ENCODE measurements at regions not wholly inside any gene's neighbourhood (a gene's known extent, or its start where the extent isn't known, plus 50 kb on each side); places are given as distances from the start of the nearest gene placed in this dataset.

GRCh38 chr1:232296461-232296860 lies 333.5 kb downstream of the SIPA1L2 start:
- no peaks in the 10 kb centered on the region for H3K36me3 ChIP-seq (ENCODE audit: control insufficient read depth, insufficient read depth, low read length)
- no peak overlapping the region for H3K4me2 ChIP-seq (ENCODE audit: insufficient read depth, low read length)
- H3K27me3 ChIP-seq (ENCODE audit: control insufficient read depth in 2 of 2, insufficient read depth in 2 of 2, low read length in 2 of 2) = no peaks in the 10 kb centered on the region
- DNase-seq (ENCODE audit: extremely low read depth in 1 of 4, low spot score in 3 of 4) (no peak), FAIRE-seq (no peak), ATAC-seq (no peak)
- no peak overlapping the region for H2AFZ ChIP-seq (ENCODE audit: low read depth, low read length)
- H4K20me1 ChIP-seq (replicated peaks; ENCODE audit: control insufficient read depth, insufficient read depth, low read length) = no peaks in the 10 kb centered on the region
- H3K4me1 ChIP-seq (replicated peaks in 1 of 2; ENCODE audit: control insufficient read depth in 2 of 2, insufficient read depth in 2 of 2, low read length in 2 of 2) = no peaks in the 10 kb centered on the region
- intact Hi-C loops (cut with micrococcal nuclease) (no loop called here), in situ Hi-C loops (cut with MboI) (no loop called here)
- no peak overlapping the region for H3K4me3 ChIP-seq
- CTCF ChIA-PET (ENCODE audit: low intra/inter-chr PET ratio) = no interaction called here
- H3K27ac ChIP-seq (ENCODE audit: extremely low read depth, low read depth, low read length) = no peak overlapping the region
- H3K9ac ChIP-seq (ENCODE audit: insufficient read depth in 1 of 2, low read depth in 2 of 2, low read length in 2 of 2) = no peak overlapping the region
- H3K9me3 ChIP-seq (replicated peaks; ENCODE audit: control insufficient read depth, insufficient read depth, low read depth, low read length) = no peaks in the 10 kb centered on the region; the same call in 1 of the 2 replicates
- H3K9me1 ChIP-seq (ENCODE audit: control insufficient read depth, insufficient read depth, low read length) = no peaks in the 10 kb centered on the region
- WGBS (ENCODE audit: insufficient coverage, low coverage, missing lambda C conversion rate) = 0% methylated on average over 4 of the region's 4 CpGs
- no peaks in the 10 kb centered on the region for H3K79me2 ChIP-seq (ENCODE audit: control insufficient read depth, insufficient read depth, low read length)
- no TSS peak for BruUV-seq (replicated peaks)
- POLR2A ChIA-PET = interaction anchor here (0.6 kb wide), 1 partner anchor 37 kb away, joined by 3 read pairs; no protein-coding TSS in a partner anchor
- TF ChIP-seq E2F1 (CRISPR knock-in tag; IDR thresholded peaks at IDR 0.05) = no peak
- TF ChIP-seq BCLAF1 (IDR thresholded peaks at IDR 0.05; ENCODE audit: borderline replicate concordance in 1 of 2, control insufficient read depth in 1 of 2, low read depth in 2 of 2, low read length in 1 of 2) = no peak
- TF ChIP-seq NR2F6 (CRISPR knock-in tag; IDR thresholded peaks at IDR 0.05) = no peak
- no peak for TF ChIP-seq ZNF764 (CRISPR knock-in tag; IDR thresholded peaks at IDR 0.05; ENCODE audit: low read depth)
- no peak for TF ChIP-seq ILF3 (IDR thresholded peaks at IDR 0.05; ENCODE audit: borderline replicate concordance)
- no peak for TF ChIP-seq ZNF224 (CRISPR knock-in tag; IDR thresholded peaks at IDR 0.05)
- no peak for TF ChIP-seq GTF2E2 (tag; IDR thresholded peaks at IDR 0.05)
- TF ChIP-seq NR4A1 (CRISPR knock-in tag; IDR thresholded peaks at IDR 0.05) = no peak
- TF ChIP-seq NR4A1 (tag; IDR thresholded peaks at IDR 0.05) = no peak
- no peak for TF ChIP-seq CBX8 (IDR thresholded peaks at IDR 0.05; ENCODE audit: borderline replicate concordance, extremely low read depth, low read depth, low read length, poor library complexity, severe bottlenecking)
- TF ChIP-seq TEAD2 (tag; IDR thresholded peaks at IDR 0.05) = no peak
- no peak for TF ChIP-seq RBM39 (optimal IDR thresholded peaks at IDR 0.05; ENCODE audit: low read depth, low read length)
- TF ChIP-seq ZNF561 (CRISPR knock-in tag; conservative IDR thresholded peaks at IDR 0.05) = no peak
- TF ChIP-seq, protein P1, sequence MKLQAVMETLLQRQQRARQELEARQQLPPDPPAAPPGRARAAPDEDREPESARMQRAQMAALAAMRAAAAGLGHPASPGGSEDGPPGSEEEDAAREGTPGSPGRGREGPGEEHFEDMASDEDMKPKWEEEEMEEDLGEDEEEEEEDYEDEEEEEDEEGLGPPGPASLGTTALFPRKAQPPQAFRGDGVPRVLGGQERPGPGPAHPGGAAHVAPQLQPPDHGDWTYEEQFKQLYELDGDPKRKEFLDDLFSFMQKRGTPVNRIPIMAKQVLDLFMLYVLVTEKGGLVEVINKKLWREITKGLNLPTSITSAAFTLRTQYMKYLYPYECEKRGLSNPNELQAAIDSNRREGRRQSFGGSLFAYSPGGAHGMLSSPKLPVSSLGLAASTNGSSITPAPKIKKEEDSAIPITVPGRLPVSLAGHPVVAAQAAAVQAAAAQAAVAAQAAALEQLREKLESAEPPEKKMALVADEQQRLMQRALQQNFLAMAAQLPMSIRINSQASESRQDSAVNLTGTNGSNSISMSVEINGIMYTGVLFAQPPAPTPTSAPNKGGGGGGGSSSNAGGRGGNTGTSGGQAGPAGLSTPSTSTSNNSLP (IDR thresholded peaks at IDR 0.05; ENCODE audit: borderline replicate concordance, low read depth, low read length) = no peak
- TF ChIP-seq THRA (IDR thresholded peaks at IDR 0.05) = no peak
- TF ChIP-seq ZNF324 (CRISPR knock-in tag; IDR thresholded peaks at IDR 0.05) = no peak

All from K562 (cell line).